HepG2 (cell line): ENCODE measurements at regions not wholly inside any gene's neighbourhood (a gene's known extent, or its start where the extent isn't known, plus 50 kb on each side); places are given as distances from the start of the nearest gene placed in this dataset.
"Not testable (repeated sequence)": the region's sequence is repeated elsewhere in the genome, so short reads cannot be mapped to it uniquely, and the experiment has no call there.

Experiments used
- ATAC-seq: fragments of 200-7000 bp; cut with Tn5 transposase; 3 replicates; pipeline ENCODE4 v1.9.1; 2020; ENCODE audit warnings: mild to moderate bottlenecking, moderate library complexity
- BruUV-seq: library from RNA; stranded (reverse); fragments of 400-500 nt; replicated peaks from 2 replicates; lab custom pipeline; 2021; lab: Mats Ljungman, UMichigan
- CTCF ChIA-PET: fragments of 300-600 bp; formaldehyde crosslinking; extraction: SDS; loops from one replicate; lab custom pipeline; 2021; ENCODE audit warnings: low total read pairs, inconsistent platforms, low intra/inter-chr PET ratio; lab: Yijun Ruan, JAX
- POLR2A ChIA-PET: fragments of 350-600 bp; sonication (Branson Sonifier 250); formaldehyde crosslinking; loops from one replicate; lab custom pipeline; 2020; ENCODE audit warnings: antibody characterized with exemption, inconsistent platforms; lab: Yijun Ruan, JAX
- DNase-seq: peaks from one replicate; pipeline ENCODE4 v3.0.0-alpha.2; 2015; ENCODE audit warnings: low spot score
- FAIRE-seq: peaks from 3 replicates; lab custom pipeline; 2011; peaks lifted over from hg19 to GRCh38; lab: Jason Lieb, UNC
- H2AFZ ChIP-seq: one replicate; pipeline ENCODE4 v1.6.1; 2011; ENCODE audit warnings: low read length, inconsistent platforms
- H3K27ac ChIP-seq: fragments of 300-600 bp; 3 replicates; pipeline ENCODE4 v1.8.0; 2011; ENCODE audit warnings: mixed run types, mild to moderate bottlenecking, mixed read lengths, low read length, inconsistent platforms; ENCODE audit not compliant: insufficient read depth; ENCODE audit errors: extremely low read length
- H3K27me3 ChIP-seq, 2 experiments: fragments of 200-600 bp in 1 of 2; 2 replicates in 1 of 2; 3 replicates in 1 of 2; pipeline versions ENCODE4 v1.6.0 to v1.8.0; 2011; ENCODE audit warnings: low read length in 2 of 2, mild to moderate bottlenecking in 2 of 2, moderate library complexity in 2 of 2, inconsistent platforms in 1 of 2; ENCODE audit not compliant: insufficient read depth in 2 of 2, control insufficient read depth in 1 of 2
- H3K36me3 ChIP-seq, 2 experiments: fragments of 200-600 bp in 1 of 2; replicated peaks in 1 of 2; 2 replicates in 1 of 2; 3 replicates in 1 of 2; pipeline versions ENCODE4 v1.5.1 to v1.8.0; 2011; ENCODE audit warnings: low read length in 2 of 2, inconsistent platforms in 1 of 2; ENCODE audit not compliant: insufficient read depth in 2 of 2, control insufficient read depth in 1 of 2
- H3K4me1 ChIP-seq: 2 replicates; pipeline ENCODE4 v1.5.1; 2012; ENCODE audit warnings: low read length, inconsistent platforms; ENCODE audit not compliant: insufficient read depth
- H3K4me2 ChIP-seq: 2 replicates; pipeline ENCODE4 v1.6.0; 2011; ENCODE audit warnings: low read depth, low read length, inconsistent platforms
- H3K4me3 ChIP-seq, 3 experiments: fragments of 200-600 bp in 1 of 3; sonication (generic), shearing (Covaris generic) in 1 of 3; replicated peaks in 1 of 3; 2 replicates each; pipeline ENCODE4 v1.5.1; 2011 to 2016; ENCODE audit warnings: low read length in 3 of 3, inconsistent platforms in 2 of 3, low read depth in 2 of 3, mild to moderate bottlenecking in 2 of 3, control low read depth in 1 of 3, mixed read lengths in 1 of 3; ENCODE audit not compliant: insufficient read depth in 1 of 3
- H3K79me2 ChIP-seq: one replicate; pipeline ENCODE4 v1.6.1; 2011; ENCODE audit warnings: low read length, inconsistent platforms; ENCODE audit not compliant: insufficient read depth
- H3K9ac ChIP-seq: 2 replicates; pipeline ENCODE4 v1.6.0; 2011; ENCODE audit warnings: mild to moderate bottlenecking, low read depth, low read length, inconsistent platforms; ENCODE audit not compliant: insufficient read depth
- H3K9me3 ChIP-seq: 2 replicates; pipeline ENCODE4 v1.5.1; 2012; ENCODE audit warnings: mild to moderate bottlenecking, low read length
- H4K20me1 ChIP-seq: 2 replicates; pipeline ENCODE4 v1.6.0; 2011; ENCODE audit warnings: inconsistent platforms, mild to moderate bottlenecking, low read length, moderate library complexity; ENCODE audit not compliant: insufficient read depth
- CREB1 ChIP-seq, 2 experiments: fragments of 450-650 bp in 1 of 2; IDR thresholded peaks; 2 replicates each; pipeline ENCODE4 v1.6.1; 2016 to 2017; ENCODE audit warnings: control low read depth in 1 of 2, mild to moderate bottlenecking in 1 of 2, missing compliant biosample characterization in 1 of 2, missing genetic modification characterization in 1 of 2
- ELK4 ChIP-seq: sonication (generic); formaldehyde crosslinking; IDR thresholded peaks from 2 replicates; pipeline ENCODE4 v1.9.0; 2021; ENCODE audit warnings: missing genetic modification reagents, borderline replicate concordance
- SALL2 ChIP-seq: sonication (generic); formaldehyde crosslinking; IDR thresholded peaks from 2 replicates; pipeline ENCODE4 v1.8.1; 2023; ENCODE audit warnings: mild to moderate bottlenecking, missing genetic modification reagents, inconsistent platforms
- ZNF12 ChIP-seq: sonication (generic); formaldehyde crosslinking; IDR thresholded peaks from 2 replicates; pipeline ENCODE4 v1.5.0; 2020; ENCODE audit warnings: missing genetic modification reagents
- ZNF552 ChIP-seq: sonication (generic); formaldehyde crosslinking; IDR thresholded peaks from 2 replicates; pipeline ENCODE4 v1.9.0; 2022; ENCODE audit warnings: missing genetic modification reagents, mild to moderate bottlenecking, borderline replicate concordance
- ZNF766 ChIP-seq: sonication (generic); formaldehyde crosslinking; IDR thresholded peaks from 2 replicates; pipeline ENCODE4 v1.5.0; 2020; ENCODE audit warnings: missing genetic modification reagents, borderline replicate concordance
- WGBS: methylation state at CpG from one replicate; pipeline ENCODE4 v1.1.6; 2017; ENCODE audit warnings: low lambda C conversion rate; 5-methylcytosine and 5-hydroxymethylcytosine counted together
- in situ Hi-C: cut with HindIII; loops from 2 replicates; pipeline ENCODE4 v1.10.0; 2017; ENCODE audit warnings: low pct_unique_long_range_greater_than_20kb; ENCODE audit not compliant: extremely low pct_ligation_motif_present
- intact Hi-C: fragments of 100-400 bp; cut with micrococcal nuclease; formaldehyde crosslinking; loops from one replicate; pipeline ENCODE4 v1.10.0; 2022; ENCODE audit not compliant: unreplicated experiment

GRCh38 chr3:157905885-157906284, 200.3 kb downstream of the SHOX2 start (continued):
- TF ChIP-seq SALL2 (CRISPR knock-in tag) = no peak
- TF ChIP-seq ZNF552 (CRISPR knock-in tag) = no peak
- TF ChIP-seq ZNF12 = no peak
- TF ChIP-seq ZNF766 (CRISPR knock-in tag) = no peak

- H3K27me3 ChIP-seq, H3K4me1 ChIP-seq, H3K4me2 ChIP-seq, intact Hi-C loops, H3K36me3 ChIP-seq, DNase-seq, H3K4me3 ChIP-seq, H4K20me1 ChIP-seq, FAIRE-seq, H3K79me2 ChIP-seq, in situ Hi-C loops, H3K27ac ChIP-seq, POLR2A ChIA-PET, BruUV-seq, CTCF ChIA-PET, ATAC-seq, H3K9me3 ChIP-seq, H2AFZ ChIP-seq, H3K9ac ChIP-seq: not testable (repeated sequence)
- WGBS = 25% methylated on average over 4 of the region's 4 CpGs
Observed at GRCh38 chr3:157902680-157903079, 203.5 kb downstream of the SHOX2 start.

GRCh38 chr3:157888040-157888439, 218.2 kb downstream of the SHOX2 start:
- no TSS peak for BruUV-seq
- ChIA-PET CTCF (no interaction called here), POLR2A (no interaction called here)
- Histone ChIP-seq H3K9ac (no peak overlapping the region), H3K4me2 (no peak overlapping the region), H2AFZ (no peak overlapping the region), H3K4me3 (no peak overlapping the region)
- in situ Hi-C loops (no loop called here), intact Hi-C loops (no loop called here)
- no peak for FAIRE-seq
- no peak for ATAC-seq
- no peak for TF ChIP-seq ELK4 (CRISPR knock-in tag)
- 0 out of 2 replicates have a peak, but pooled peaks have one; percentile 22 for TF ChIP-seq CREB1 (IDR thresholded peaks at IDR 0.05)
- TF ChIP-seq CREB1 (CRISPR knock-in tag; IDR thresholded peaks at IDR 0.05) = no peak
- TF ChIP-seq, all 625 proteins: peak for 1
- no peak for DNase-seq
- Histone ChIP-seq H3K27ac (no peak overlapping the region), H3K4me1 (no peaks in the 10 kb centered on the region), H3K36me3 (no peaks in the 10 kb centered on the region), H3K27me3 (no peaks in the 10 kb centered on the region), H4K20me1 (no peaks in the 10 kb centered on the region), H3K9me3 (no peaks in the 10 kb centered on the region), H3K79me2 (no peaks in the 10 kb centered on the region)
- WGBS = 0% methylated on average over 1 of the region's 1 CpG
